ENCODE measurements at regions not wholly inside any gene's neighbourhood (a gene's known extent, or its start where the extent isn't known, plus 50 kb on each side); places are given as distances from the start of the nearest gene placed in this dataset.

DNA sequence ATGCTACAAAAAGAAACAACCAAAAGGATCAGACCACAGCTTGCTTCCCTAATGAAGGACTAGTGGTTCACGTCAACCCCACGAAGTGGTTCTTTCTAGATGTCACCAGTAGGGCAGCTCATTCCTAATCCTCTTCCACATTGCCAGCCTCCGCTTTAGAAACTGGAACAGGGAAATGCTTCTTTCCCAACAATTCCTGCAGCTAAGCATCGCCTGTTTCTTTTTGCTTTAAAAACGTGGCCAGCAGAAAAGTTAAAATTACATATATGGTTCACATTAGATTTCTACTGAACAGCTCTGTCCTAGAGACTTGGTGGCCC is 100.2 kb downstream of the MTX3 start:
- TF ChIP-seq GATA1 (IDR thresholded peaks at IDR 0.05; ENCODE audit: low read depth, low read length): no peak
- no peak for TF ChIP-seq POLR2A (IDR thresholded peaks at IDR 0.05; ENCODE audit: low read length)

Data from erythroblast (primary cell).